ENCODE measurements at regions not wholly inside any gene's neighbourhood (a gene's known extent, or its start where the extent isn't known, plus 50 kb on each side); places are given as distances from the start of the nearest gene placed in this dataset.
A peak's percentile ranks its signal among the peaks of the same experiment; 100 is the strongest.

DNA sequence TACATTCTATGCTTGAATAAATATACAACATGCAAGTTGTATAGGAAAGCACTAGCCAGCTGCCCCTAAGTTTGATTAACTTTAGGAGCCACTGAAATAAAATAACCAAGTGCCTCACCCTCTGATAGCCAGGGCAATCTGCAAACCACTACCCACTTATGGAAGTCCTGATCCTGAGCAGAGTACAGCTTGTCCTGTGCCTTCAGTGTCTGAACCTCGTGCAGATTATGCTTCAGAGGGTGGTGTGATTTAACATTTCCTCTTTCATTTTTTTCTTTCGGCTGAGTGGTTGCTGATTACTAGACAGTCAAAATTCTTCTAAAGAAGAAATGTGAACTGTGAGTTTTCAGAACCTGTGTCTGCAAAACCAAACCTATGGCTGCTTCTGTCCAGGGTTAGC is 327.7 kb downstream of the PIK3R1 start:
- DNase-seq = no peak

- DNase-seq = no peak
Measured at GRCh38 chr5:68544091-68544647, 328.6 kb downstream of the PIK3R1 start.

GRCh38 chr5:68544648-68545552 is 329.3 kb downstream of the PIK3R1 start:
- no peak for DNase-seq

DNA sequence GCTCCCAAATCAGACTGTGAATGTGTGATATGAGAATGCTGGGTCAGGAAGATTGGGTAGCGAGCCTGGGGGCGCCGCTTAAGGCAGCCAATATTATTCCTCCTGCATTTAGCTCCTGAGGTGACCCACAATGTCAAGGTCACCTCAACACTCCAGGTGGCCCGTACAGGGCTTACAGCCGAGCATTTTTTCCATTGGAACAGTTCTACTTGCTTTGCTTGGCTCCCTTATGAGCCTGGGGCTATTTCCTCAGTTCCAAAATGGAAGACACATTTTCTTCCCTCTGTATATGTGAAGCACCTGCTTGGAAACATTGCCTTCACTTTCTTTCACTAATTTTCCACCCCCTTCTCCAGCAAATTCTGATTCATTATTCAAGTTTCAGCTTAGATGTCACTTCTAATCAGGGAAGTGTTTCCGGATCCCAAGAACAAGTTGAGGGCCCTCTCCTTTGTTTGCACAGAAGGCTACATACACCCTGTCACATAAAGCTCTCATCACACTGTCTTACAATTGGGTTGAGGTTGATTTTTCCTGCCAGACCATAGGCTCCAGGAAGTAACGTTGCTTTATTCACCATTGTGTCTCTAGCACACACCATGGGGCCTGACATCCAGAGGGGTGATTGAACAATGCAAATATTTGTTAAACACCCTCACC is 330.2 kb downstream of the PIK3R1 start:
- no peak for DNase-seq

- no peak for DNase-seq
Measured at GRCh38 chr5:68547056-68547455, 331.5 kb downstream of the PIK3R1 start.

- DNase-seq = no peak
Measured at GRCh38 chr5:68547622-68548021, 332.1 kb downstream of the PIK3R1 start.

- DNase-seq = no peak
Measured at GRCh38 chr5:68548959-68549676, 333.6 kb downstream of the PIK3R1 start.

DNA sequence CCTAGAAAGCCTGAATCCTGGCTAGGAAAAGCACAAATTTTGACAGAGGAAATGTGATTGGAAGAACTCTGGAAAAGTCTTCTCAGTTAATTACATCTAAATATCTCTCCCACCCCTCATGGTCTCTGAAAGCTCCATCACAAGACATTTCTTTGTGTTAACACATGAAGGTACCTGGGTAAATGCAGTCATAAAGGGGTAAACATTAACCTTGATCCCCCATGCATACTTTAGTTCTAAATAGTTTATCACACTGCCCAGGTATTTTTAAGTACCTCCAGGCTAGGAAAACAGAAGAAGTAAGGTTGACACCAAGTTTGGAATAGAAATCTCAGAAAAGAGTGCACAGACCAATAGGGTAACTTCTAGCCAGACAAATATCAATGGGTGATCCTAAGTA is 334.5 kb downstream of the PIK3R1 start:
- DNase-seq = no peak

DNA sequence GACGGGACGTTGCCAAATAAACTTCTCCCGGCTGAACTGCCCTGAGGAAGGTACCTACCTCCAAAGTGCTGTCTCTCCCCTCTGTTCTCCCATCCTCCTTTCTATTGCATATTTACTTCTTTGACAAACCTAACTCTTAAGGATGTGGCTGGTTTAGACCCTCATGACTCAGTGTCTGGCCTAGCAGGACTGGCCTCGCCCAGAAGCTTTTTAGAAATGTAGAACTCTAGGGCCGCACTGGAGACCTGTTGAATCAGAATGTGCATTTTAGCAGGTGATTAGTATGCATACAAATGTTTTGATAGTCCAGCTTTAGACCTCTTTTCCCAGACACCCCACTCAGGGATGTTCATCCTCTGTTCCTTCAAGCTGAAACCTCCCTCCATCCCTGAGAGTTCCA is 335.9 kb downstream of the PIK3R1 start:
- no peak for DNase-seq

GRCh38 chr5:68554571-68555279 is 339.2 kb downstream of the PIK3R1 start:
- no peak for DNase-seq

GRCh38 chr5:68555907-68556681 is 340.5 kb downstream of the PIK3R1 start:
- no peak for DNase-seq

DNA sequence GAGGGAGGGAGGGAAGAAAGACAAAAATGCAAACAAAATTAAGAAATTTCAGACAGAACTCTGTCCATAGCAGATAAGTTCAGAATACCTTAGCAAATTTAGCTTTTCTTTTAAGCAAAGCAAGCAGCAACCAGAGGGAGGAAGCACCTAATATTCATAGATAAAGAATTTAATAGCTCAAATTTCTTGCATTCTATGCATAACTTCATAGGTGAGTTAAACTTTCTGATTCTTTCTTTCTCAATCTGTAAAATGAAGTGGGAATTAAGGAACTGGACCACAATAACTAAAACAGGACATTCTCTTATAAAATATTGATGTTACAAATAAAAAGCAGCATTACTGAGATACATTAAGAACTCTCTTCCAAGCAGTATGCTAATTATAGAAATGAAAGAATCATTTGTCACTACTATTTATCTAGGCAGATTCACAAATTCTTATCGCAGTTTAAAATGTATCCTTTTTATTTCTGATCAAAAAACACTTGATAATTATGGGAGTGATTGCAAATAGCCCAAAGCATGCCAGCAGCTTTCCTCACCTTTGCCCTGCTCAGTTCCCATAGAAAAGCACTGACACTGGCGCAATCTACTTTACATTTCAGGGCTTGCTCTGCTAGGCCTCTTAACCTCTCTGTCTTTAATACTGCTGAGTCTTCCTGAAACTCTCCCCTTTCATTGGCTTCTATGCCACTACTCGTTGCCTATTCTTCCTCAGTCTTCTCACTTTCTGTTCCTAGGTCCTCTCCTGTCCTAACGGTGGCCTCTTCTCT is 341.8 kb downstream of the PIK3R1 start:
- no peak for DNase-seq

DNA sequence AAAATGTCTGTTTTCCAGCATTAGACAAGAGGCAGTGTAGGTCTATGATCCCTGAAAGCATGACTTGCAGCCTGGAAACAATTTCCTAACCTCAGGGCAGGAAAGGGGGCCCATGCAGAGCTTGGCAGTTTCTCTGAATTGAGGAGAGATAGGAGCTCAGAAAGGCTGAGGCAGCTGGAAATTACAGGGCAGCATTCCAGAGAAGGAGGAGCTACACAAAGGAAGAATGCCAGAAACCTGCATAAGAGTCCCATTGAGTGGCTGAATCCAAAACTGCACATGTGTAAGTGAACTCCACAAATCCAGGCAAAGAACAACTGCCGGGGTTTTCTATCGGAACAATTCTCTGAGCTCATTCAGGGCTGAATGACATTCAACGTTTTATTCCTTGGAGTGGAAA is 346.8 kb downstream of the PIK3R1 start:
- no peak for DNase-seq

DNA sequence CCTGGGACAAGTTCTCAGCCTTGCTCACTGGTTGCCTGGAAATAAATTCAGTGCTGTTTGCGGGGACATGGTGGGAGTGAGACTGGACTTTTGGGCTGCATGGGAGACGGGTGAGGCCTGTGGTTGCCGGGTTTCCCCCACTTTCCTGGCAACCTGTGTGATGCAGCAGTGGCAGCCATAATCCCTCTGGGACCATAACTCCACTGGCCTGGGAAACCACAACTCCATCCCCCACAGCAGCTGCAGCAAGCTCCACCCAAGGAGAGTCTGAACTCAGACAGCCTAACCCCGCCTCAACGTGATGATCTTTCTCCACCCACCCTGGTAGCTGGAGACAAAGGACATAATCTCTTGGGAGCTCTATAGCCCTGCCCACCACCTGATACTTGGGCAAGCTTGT is 349.9 kb downstream of the PIK3R1 start:
- DNase-seq = peak; percentile 27

DNA sequence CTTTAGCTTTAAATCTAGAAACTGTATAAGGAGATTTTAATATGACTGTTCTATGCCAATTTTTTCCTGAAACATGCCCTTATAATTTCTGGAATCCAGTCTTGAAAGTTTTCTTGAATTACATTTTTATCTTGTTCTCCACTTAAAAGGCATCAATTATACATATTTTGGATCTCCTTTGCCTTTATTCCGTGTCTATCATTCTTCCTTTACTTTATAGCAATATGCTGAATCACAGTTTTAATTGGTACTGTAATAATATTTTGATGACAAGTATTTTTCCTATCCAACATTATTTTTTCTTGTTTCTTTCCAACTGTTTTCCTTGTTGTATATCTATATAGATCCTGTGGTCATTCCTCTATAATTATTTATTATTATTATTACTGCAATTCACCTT is 361.2 kb downstream of the PIK3R1 start:
- DNase-seq = no peak

- DNase-seq = no peak
Measured at GRCh38 chr5:68582284-68582683, 366.7 kb downstream of the PIK3R1 start.

- DNase-seq = no peak
Measured at GRCh38 chr5:68587171-68587570, 371.6 kb downstream of the PIK3R1 start.

DNA sequence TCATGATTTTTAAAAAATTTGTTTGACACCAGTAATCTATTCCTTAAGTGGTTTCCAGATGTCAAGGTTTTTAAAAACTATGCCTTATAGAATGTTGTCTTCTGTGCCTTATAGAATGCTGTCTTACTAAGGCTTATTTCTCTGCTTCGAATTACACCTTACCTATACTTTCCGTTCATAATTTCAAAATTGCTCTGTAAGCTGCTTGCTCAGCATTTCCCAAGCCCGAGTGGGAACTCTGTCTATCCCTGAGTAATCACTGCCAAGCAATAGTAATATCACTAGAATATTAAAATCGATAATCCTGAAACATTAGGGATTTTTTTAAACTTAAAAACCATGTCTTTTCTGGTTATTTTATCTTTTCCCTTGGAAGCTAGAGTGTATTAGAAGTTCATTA is 376.3 kb downstream of the PIK3R1 start:
- no peak for DNase-seq

GRCh38 chr5:68592351-68592750 is 376.8 kb downstream of the PIK3R1 start:
- DNase-seq = no peak

- DNase-seq = no peak
Measured at GRCh38 chr5:68593211-68593671, 377.7 kb downstream of the PIK3R1 start.

DNA sequence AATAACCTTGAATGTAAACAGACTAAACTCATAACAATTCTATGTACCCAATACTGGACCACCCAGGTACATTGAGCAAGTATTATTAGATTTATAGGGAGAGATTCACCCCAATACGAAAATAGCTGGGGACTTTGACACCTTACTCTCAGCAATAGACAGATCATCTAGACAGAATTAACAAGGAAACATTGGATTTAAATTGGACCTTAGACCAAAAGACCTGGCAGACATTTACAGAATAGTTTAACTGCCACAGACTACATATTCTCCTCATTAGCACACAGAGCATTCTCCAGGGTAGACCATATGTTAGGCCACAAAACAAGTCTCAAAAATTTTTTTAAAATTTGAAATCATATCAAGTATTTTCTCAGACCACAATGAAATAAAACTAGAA is 397.4 kb downstream of the PIK3R1 start:
- DNase-seq = no peak
